SK-N-MC (cell line): ENCODE measurements at regions not wholly inside any gene's neighbourhood (a gene's known extent, or its start where the extent isn't known, plus 50 kb on each side); places are given as distances from the start of the nearest gene placed in this dataset.

Experiments
- EZH2 ChIP-seq: fragments of 200-600 bp; sonication (generic); IDR thresholded peaks from one replicate; pipeline ENCODE4 v1.6.1; 2017; ENCODE audit warnings: antibody characterized with exemption
- POLR2AphosphoS5 ChIP-seq: IDR thresholded peaks from 2 replicates; pipeline ENCODE4 v1.6.1; 2012; ENCODE audit warnings: mild to moderate bottlenecking, low read depth, low read length, borderline replicate concordance

DNA sequence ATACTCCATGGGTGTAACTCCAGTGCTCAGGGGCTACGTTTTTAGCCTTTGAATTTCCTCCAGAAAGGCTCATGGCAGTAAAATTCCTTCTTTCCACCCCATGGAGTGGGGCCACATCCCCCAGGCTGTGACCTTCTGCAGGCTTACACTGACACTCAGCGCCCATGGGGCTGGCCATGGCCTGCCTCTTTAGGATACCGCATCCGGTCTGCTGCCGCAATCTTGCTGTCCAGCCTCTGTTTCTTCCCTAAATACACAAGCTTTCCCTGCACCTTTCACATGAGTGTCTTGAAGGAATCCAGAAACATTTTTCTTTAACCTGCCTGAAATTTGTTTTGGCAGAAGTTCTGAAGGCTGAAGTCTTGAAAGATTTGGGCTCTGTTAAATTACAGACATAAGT is 170.5 kb downstream of the NTMT2 start:
- no peak for TF ChIP-seq POLR2AphosphoS5
- no peak for TF ChIP-seq EZH2
